Smooth muscle cell (in vitro differentiated cells): ENCODE measurements at regions not wholly inside any gene's neighbourhood (a gene's known extent, or its start where the extent isn't known, plus 50 kb on each side); places are given as distances from the start of the nearest gene placed in this dataset.

ENCODE experiments used
- DNase-seq: peaks from one replicate; lab custom pipeline; 2025; ENCODE audit not compliant: unreplicated experiment; lab: John Stamatoyannopoulos, UW
- H2AFZ ChIP-seq: fragments of 200-600 bp; sonication (generic); 2 replicates; pipeline ENCODE4 v1.6.0; 2016; ENCODE audit warnings: antibody characterized with exemption, low read depth, mild to moderate bottlenecking
- H3F3A ChIP-seq: fragments of 200-600 bp; sonication (generic); 2 replicates; pipeline ENCODE4 v1.6.0; 2017; ENCODE audit warnings: antibody characterized with exemption, low read depth
- H3K27ac ChIP-seq: fragments of 200-600 bp; sonication (generic); 2 replicates; pipeline ENCODE4 v1.5.1; 2016; ENCODE audit warnings: low read depth, mild to moderate bottlenecking
- H3K27me3 ChIP-seq: fragments of 200-600 bp; sonication (generic); 2 replicates; pipeline ENCODE4 v1.6.1; 2016; ENCODE audit warnings: low read depth, mild to moderate bottlenecking
- H3K36me3 ChIP-seq: fragments of 200-600 bp; sonication (generic); 2 replicates; pipeline ENCODE4 v1.5.1; 2016; ENCODE audit warnings: low read depth
- H3K4me1 ChIP-seq: fragments of 200-600 bp; sonication (generic); 2 replicates; pipeline ENCODE4 v1.5.1; 2016; ENCODE audit warnings: low read depth
- H3K4me2 ChIP-seq: fragments of 200-600 bp; sonication (generic); 2 replicates; pipeline ENCODE4 v1.6.0; 2016; ENCODE audit warnings: mild to moderate bottlenecking
- H3K4me3 ChIP-seq: fragments of 200-600 bp; sonication (generic); 2 replicates; pipeline ENCODE4 v1.5.1; 2016; ENCODE audit warnings: mild to moderate bottlenecking
- H3K79me2 ChIP-seq: fragments of 200-600 bp; sonication (generic); 2 replicates; pipeline ENCODE4 v1.6.0; 2016; ENCODE audit warnings: low read depth, mild to moderate bottlenecking
- H3K9ac ChIP-seq: fragments of 200-600 bp; sonication (generic); 2 replicates; pipeline ENCODE4 v1.6.0; 2016; ENCODE audit warnings: low read depth
- H3K9me3 ChIP-seq: fragments of 200-600 bp; sonication (generic); replicated peaks from 2 replicates; pipeline ENCODE4 v1.5.1; 2016; ENCODE audit warnings: low read depth
- H4K20me1 ChIP-seq: fragments of 200-600 bp; sonication (generic); 2 replicates; pipeline ENCODE4 v1.6.0; 2016; ENCODE audit warnings: low read depth
- CTCF ChIP-seq: fragments of 200-600 bp; sonication (generic); IDR thresholded peaks from 2 replicates; pipeline ENCODE4 v1.5.1; 2017; ENCODE audit warnings: borderline replicate concordance, mild to moderate bottlenecking, antibody characterized with exemption; ENCODE audit not compliant: insufficient read depth, poor library complexity, severe bottlenecking
- WGBS: methylation state at CpG from one replicate; pipeline ENCODE4 v1.1.7; 2016; ENCODE audit warnings: low lambda C conversion rate; 5-methylcytosine and 5-hydroxymethylcytosine counted together

GRCh38 chr2:144133936-144134665 lies 385.8 kb downstream of the ZEB2 start:
- WGBS = 59% methylated on average over 7 of the region's 7 CpGs
- TF ChIP-seq CTCF = no peak
- no peaks in the 10 kb centered on the region for H4K20me1 ChIP-seq
- no peaks in the 10 kb centered on the region for H3K79me2 ChIP-seq
- no peaks in the 10 kb centered on the region for H3F3A ChIP-seq
- H3K36me3 ChIP-seq = no peaks in the 10 kb centered on the region
- H3K9ac ChIP-seq = no peak overlapping the region
- peaks cover 21% of the 10 kb centered on the region for H3K4me1 ChIP-seq
- no peak overlapping the region for H3K4me2 ChIP-seq
- H3K9me3 ChIP-seq = no peaks in the 10 kb centered on the region
- no peak overlapping the region for H2AFZ ChIP-seq
- H3K27ac ChIP-seq = peak overlapping the region; percentile 10
- no peaks in the 10 kb centered on the region for H3K27me3 ChIP-seq
- DNase-seq = no peak
- H3K4me3 ChIP-seq = no peak overlapping the region

GRCh38 chr2:144132357-144132756 lies 387.6 kb downstream of the ZEB2 start:
- Histone ChIP-seq H3F3A (no peaks in the 10 kb centered on the region), H3K27ac (no peak overlapping the region)
- DNase-seq = no peak

GRCh38 chr2:144131042-144131441 lies 388.9 kb downstream of the ZEB2 start:
- no peaks in the 10 kb centered on the region for H3F3A ChIP-seq
- H3K27me3 ChIP-seq = no peaks in the 10 kb centered on the region
- H3K79me2 ChIP-seq = no peaks in the 10 kb centered on the region
- H3K4me2 ChIP-seq = no peak overlapping the region
- WGBS = 69% methylated on average over 5 of the region's 5 CpGs
- no peak overlapping the region for H3K27ac ChIP-seq
- no peak overlapping the region for H3K9ac ChIP-seq
- no peaks in the 10 kb centered on the region for H3K36me3 ChIP-seq
- H3K9me3 ChIP-seq = no peaks in the 10 kb centered on the region
- H2AFZ ChIP-seq = no peak overlapping the region
- DNase-seq = no peak
- TF ChIP-seq CTCF = no peak
- no peak overlapping the region for H3K4me3 ChIP-seq
- peaks cover 8% of the 10 kb centered on the region for H3K4me1 ChIP-seq
- no peaks in the 10 kb centered on the region for H4K20me1 ChIP-seq

More at GRCh38 chr2:144132357-144132756, 387.6 kb downstream of the ZEB2 start:
- Histone ChIP-seq H3K27me3 (no peaks in the 10 kb centered on the region), H2AFZ (no peak overlapping the region), H3K4me3 (no peak overlapping the region), H3K36me3 (no peaks in the 10 kb centered on the region), H3K9me3 (no peaks in the 10 kb centered on the region), H4K20me1 (no peaks in the 10 kb centered on the region), H3K79me2 (no peaks in the 10 kb centered on the region), H3K4me2 (no peak overlapping the region), H3K9ac (no peak overlapping the region), H3K4me1 (peaks cover 8% of the 10 kb centered on the region)
- TF ChIP-seq CTCF = no peak
- WGBS = 94% methylated on average over 2 of the region's 2 CpGs

GRCh38 chr2:144130551-144130950 lies 389.4 kb downstream of the ZEB2 start:
- H3K4me3 ChIP-seq = no peak overlapping the region
- H4K20me1 ChIP-seq = no peaks in the 10 kb centered on the region
- H3K36me3 ChIP-seq = no peaks in the 10 kb centered on the region
- no peak overlapping the region for H3K4me2 ChIP-seq
- no peak overlapping the region for H3K27ac ChIP-seq
- H3K9me3 ChIP-seq = no peaks in the 10 kb centered on the region
- no peak for TF ChIP-seq CTCF
- H3K79me2 ChIP-seq = no peaks in the 10 kb centered on the region
- H2AFZ ChIP-seq = no peak overlapping the region
- H3K4me1 ChIP-seq = peaks cover 8% of the 10 kb centered on the region
- no peak overlapping the region for H3K9ac ChIP-seq
- H3F3A ChIP-seq = no peaks in the 10 kb centered on the region
- no peaks in the 10 kb centered on the region for H3K27me3 ChIP-seq
- no peak for DNase-seq
